IPS DF 19.7 (cell line): ENCODE measurements at regions not wholly inside any gene's neighbourhood (a gene's known extent, or its start where the extent isn't known, plus 50 kb on each side); places are given as distances from the start of the nearest gene placed in this dataset.
A peak's percentile ranks its signal among the peaks of the same experiment; 100 is the strongest.

Experiments
- DNase-seq: peaks from one replicate; pipeline ENCODE4 v3.0.0-alpha.2; 2013; ENCODE audit warnings: low read depth, low spot score

GRCh38 chr6:126147291-126147815 is 161.0 kb downstream of the TRMT11 start:
- DNase-seq = no peak

GRCh38 chr6:126148853-126149252 is 162.5 kb downstream of the TRMT11 start:
- no peak for DNase-seq

GRCh38 chr6:126152372-126152745 is 166.0 kb downstream of the TRMT11 start:
- DNase-seq = no peak

GRCh38 chr6:126153661-126154060 is 167.3 kb downstream of the TRMT11 start:
- DNase-seq = no peak

- no peak for DNase-seq
Observed at GRCh38 chr6:126156973-126157372, 170.6 kb downstream of the TRMT11 start.

- no peak for DNase-seq
Observed at GRCh38 chr6:126167726-126168125, 172.2 kb upstream of the CENPW start.

- no peak for DNase-seq
Observed at GRCh38 chr6:126170433-126170832, 169.5 kb upstream of the CENPW start.

- no peak for DNase-seq
Observed at GRCh38 chr6:126170978-126171382, 168.9 kb upstream of the CENPW start.

GRCh38 chr6:126172131-126172530 is 167.8 kb upstream of the CENPW start:
- no peak for DNase-seq

GRCh38 chr6:126173265-126173664 is 166.7 kb upstream of the CENPW start:
- no peak for DNase-seq

GRCh38 chr6:126174697-126175096 is 165.2 kb upstream of the CENPW start:
- DNase-seq = no peak

- no peak for DNase-seq
Observed at GRCh38 chr6:126175251-126175650, 164.7 kb upstream of the CENPW start.

- no peak for DNase-seq
Observed at GRCh38 chr6:126176282-126176681, 163.6 kb upstream of the CENPW start.

GRCh38 chr6:126180585-126180984 is 159.3 kb upstream of the CENPW start:
- no peak for DNase-seq

GRCh38 chr6:126181173-126181741 is 158.7 kb upstream of the CENPW start:
- peak; percentile 86 for DNase-seq

GRCh38 chr6:126181890-126182289 is 158.0 kb upstream of the CENPW start:
- DNase-seq = no peak

- no peak for DNase-seq
Observed at GRCh38 chr6:126182650-126183311, 157.1 kb upstream of the CENPW start.

- no peak for DNase-seq
Observed at GRCh38 chr6:126185774-126186173, 154.1 kb upstream of the CENPW start.

- no peak for DNase-seq
Observed at GRCh38 chr6:126188279-126188909, 151.5 kb upstream of the CENPW start.

GRCh38 chr6:126195625-126196236 is 144.2 kb upstream of the CENPW start:
- DNase-seq = no peak

- DNase-seq = no peak
Observed at GRCh38 chr6:126198631-126199030, 141.3 kb upstream of the CENPW start.

GRCh38 chr6:126199466-126199865 is 140.4 kb upstream of the CENPW start:
- DNase-seq = no peak

GRCh38 chr6:126202707-126203106 is 137.2 kb upstream of the CENPW start:
- DNase-seq = no peak
